GM23338 (cell line): ENCODE measurements at regions not wholly inside any gene's neighbourhood (a gene's known extent, or its start where the extent isn't known, plus 50 kb on each side); places are given as distances from the start of the nearest gene placed in this dataset.

Experiments used
- CREB1 ChIP-seq: fragments of 250-450 bp; sonication (Bioruptor Pico); IDR thresholded peaks from 2 replicates; pipeline ENCODE4 v1.5.0; 2020; ENCODE audit warnings: low read depth, mild to moderate bottlenecking, moderate library complexity
- CTCF ChIP-seq, 2 experiments: fragments of 200-600 bp in 1 of 2; sonication (generic) in 1 of 2; conservative IDR thresholded peaks; 2 replicates each; pipeline versions ENCODE4 v1.5.1 to v1.6.1; 2016 to 2017; ENCODE audit warnings: antibody characterized with exemption in 2 of 2, low read depth in 2 of 2, mild to moderate bottlenecking in 2 of 2, moderate library complexity in 1 of 2
- ETS1 ChIP-seq: IDR thresholded peaks from 2 replicates; pipeline ENCODE4 v1.6.1; 2016; ENCODE audit warnings: antibody characterized with exemption
- EZH2 ChIP-seq: fragments of 200-600 bp; sonication (generic); IDR thresholded peaks from one replicate; pipeline ENCODE4 v1.8.0; 2017; ENCODE audit warnings: antibody characterized with exemption, mild to moderate bottlenecking, low read depth; ENCODE audit not compliant: unreplicated experiment
- EZH2phosphoT487 ChIP-seq: fragments of 200-600 bp; sonication (generic); IDR thresholded peaks from one replicate; pipeline ENCODE4 v1.8.1; 2018; ENCODE audit warnings: antibody characterized with exemption; ENCODE audit not compliant: unreplicated experiment
- JUNB ChIP-seq: IDR thresholded peaks from one replicate; pipeline ENCODE4 v1.6.1; 2016; ENCODE audit warnings: antibody characterized with exemption; ENCODE audit not compliant: unreplicated experiment
- POLR2AphosphoS5 ChIP-seq: IDR thresholded peaks from 2 replicates; pipeline ENCODE4 v1.6.1; 2016; ENCODE audit warnings: antibody characterized with exemption, low read depth
- REST ChIP-seq: IDR thresholded peaks from one replicate; pipeline ENCODE4 v1.6.1; 2018; ENCODE audit warnings: antibody characterized with exemption; ENCODE audit not compliant: unreplicated experiment
- ZNF114 ChIP-seq: fragments of 250-450 bp; sonication (Bioruptor Pico); IDR thresholded peaks from 2 replicates; pipeline ENCODE4 v1.5.0; 2020; ENCODE audit warnings: mild to moderate bottlenecking, moderate library complexity
- ZNF331 ChIP-seq: fragments of 250-450 bp; sonication (Bioruptor Pico); IDR thresholded peaks from 2 replicates; pipeline ENCODE4 v1.5.0; 2020; ENCODE audit warnings: low read depth, mild to moderate bottlenecking, moderate library complexity
- ZNF462 ChIP-seq: fragments of 250-450 bp; sonication (Bioruptor Pico); IDR thresholded peaks from 2 replicates; pipeline ENCODE4 v1.5.0; 2020; ENCODE audit warnings: mild to moderate bottlenecking, moderate library complexity

GRCh38 chr3:164507886-164508285 is 570.4 kb downstream of the SI start:
- no peak for TF ChIP-seq CTCF (conservative IDR thresholded peaks at IDR 0.05; ENCODE audit: low read depth in 2 of 2)
- TF ChIP-seq POLR2AphosphoS5 = no peak
- TF ChIP-seq EZH2 = no peak
- TF ChIP-seq EZH2phosphoT487 = no peak
- TF ChIP-seq JUNB = no peak
- no peak for TF ChIP-seq CREB1 (CRISPR knock-in tag)
- no peak for TF ChIP-seq REST
- TF ChIP-seq ZNF462 = no peak
- TF ChIP-seq ZNF331 (CRISPR knock-in tag) = no peak
- TF ChIP-seq ZNF114 = no peak
- no peak for TF ChIP-seq ETS1
